ENCODE measurements at regions not wholly inside any gene's neighbourhood (a gene's known extent, or its start where the extent isn't known, plus 50 kb on each side); places are given as distances from the start of the nearest gene placed in this dataset.

GRCh38 chr4:19151684-19152083, 1100.0 kb upstream of the SLIT2 start:
- TF ChIP-seq CTCF (IDR thresholded peaks at IDR 0.05; ENCODE audit: extremely low read depth in 1 of 2, insufficient read depth in 1 of 2, low read depth in 1 of 2, low read length in 2 of 2) (no peak), MYC (IDR thresholded peaks at IDR 0.05; ENCODE audit: low read depth, low read length) (no peak), POLR2AphosphoS5 (IDR thresholded peaks at IDR 0.05; ENCODE audit: insufficient read depth, low read depth, low read length) (no peak), JUN (IDR thresholded peaks at IDR 0.05; ENCODE audit: borderline replicate concordance, insufficient read depth, insufficient read length, low read depth) (no peak), EZH2 (IDR thresholded peaks at IDR 0.05; ENCODE audit: borderline replicate concordance, low read depth, low read length, severe bottlenecking) (no peak), POLR2A (IDR thresholded peaks at IDR 0.05; ENCODE audit: low read depth, low read length) (no peak), FOS (IDR thresholded peaks at IDR 0.05; ENCODE audit: borderline replicate concordance, insufficient read depth, low read length) (no peak), GATA2 (IDR thresholded peaks at IDR 0.05; ENCODE audit: insufficient read depth, insufficient read length, low read depth, low read length) (no peak), MAX (IDR thresholded peaks at IDR 0.05; ENCODE audit: insufficient read depth, insufficient read length) (no peak)

Measured in endothelial cell of umbilical vein (primary cell).